ENCODE measurements at regions not wholly inside any gene's neighbourhood (a gene's known extent, or its start where the extent isn't known, plus 50 kb on each side); places are given as distances from the start of the nearest gene placed in this dataset.

DNA sequence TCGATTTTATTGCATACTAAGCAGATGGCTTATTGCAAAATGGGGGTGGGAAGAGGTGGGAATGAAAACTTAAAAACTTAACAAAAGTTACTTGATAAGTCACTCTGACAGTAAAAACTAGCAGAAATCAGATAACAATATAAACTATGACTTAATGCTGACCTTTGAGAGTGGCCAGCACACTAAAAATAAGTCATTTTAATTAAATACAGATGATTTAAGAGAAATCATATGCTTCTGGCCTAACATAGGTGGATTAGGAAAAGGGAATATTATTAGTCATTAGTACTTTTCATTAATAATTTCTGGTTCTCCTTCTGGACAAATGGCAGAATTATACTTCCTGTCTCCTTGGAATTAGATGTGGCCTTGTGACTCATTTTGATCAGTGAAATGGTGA, 756.7 kb downstream of the PCDH19 start:
- no peaks in the 10 kb centered on the region for H3K36me3 ChIP-seq (replicated peaks; ENCODE audit: low read depth, low read length)
- H4K20me1 ChIP-seq (ENCODE audit: insufficient read depth, low read length), result no peaks in the 10 kb centered on the region
- no peaks in the 10 kb centered on the region for H3K27me3 ChIP-seq (ENCODE audit: low read depth, low read length)
- H3K9ac ChIP-seq (ENCODE audit: low read length), result no peak overlapping the region
- no peak overlapping the region for H2AFZ ChIP-seq (ENCODE audit: low read depth, low read length)
- no peaks in the 10 kb centered on the region for H3K4me1 ChIP-seq (ENCODE audit: low read length)
- no peak overlapping the region for H3K4me2 ChIP-seq (ENCODE audit: low read length)
- no peaks in the 10 kb centered on the region for H3K79me2 ChIP-seq (ENCODE audit: low read length)
- TF ChIP-seq EZH2phosphoT487 (IDR thresholded peaks at IDR 0.05; ENCODE audit: low read depth) (no peak), CTCF (IDR thresholded peaks at IDR 0.05; ENCODE audit: low read depth, low read length) (no peak)
- no peaks in the 10 kb centered on the region for H3K9me3 ChIP-seq (ENCODE audit: insufficient read depth, low read length)
- no peak overlapping the region for H3K4me3 ChIP-seq (ENCODE audit: low read length)
- H3K27ac ChIP-seq (ENCODE audit: low read length), result no peak overlapping the region

GRCh38 chrX:99613041-99613440, 797.0 kb downstream of the PCDH19 start:
- H3K9ac ChIP-seq (ENCODE audit: low read length), result no peak overlapping the region
- H3K4me3 ChIP-seq (ENCODE audit: low read length), result no peak overlapping the region
- no peaks in the 10 kb centered on the region for H3K4me1 ChIP-seq (ENCODE audit: low read length)
- H3K27ac ChIP-seq (ENCODE audit: low read length), result no peak overlapping the region
- H2AFZ ChIP-seq (ENCODE audit: low read depth, low read length), result no peak overlapping the region
- no peaks in the 10 kb centered on the region for H4K20me1 ChIP-seq (ENCODE audit: insufficient read depth, low read length)
- H3K9me3 ChIP-seq (ENCODE audit: insufficient read depth, low read length), result no peaks in the 10 kb centered on the region
- no peaks in the 10 kb centered on the region for H3K79me2 ChIP-seq (ENCODE audit: low read length)
- no peaks in the 10 kb centered on the region for H3K36me3 ChIP-seq (replicated peaks; ENCODE audit: low read depth, low read length)
- no peaks in the 10 kb centered on the region for H3K27me3 ChIP-seq (ENCODE audit: low read depth, low read length)
- TF ChIP-seq CTCF (IDR thresholded peaks at IDR 0.05; ENCODE audit: low read depth, low read length) (no peak), EZH2phosphoT487 (IDR thresholded peaks at IDR 0.05; ENCODE audit: low read depth) (no peak)
- H3K4me2 ChIP-seq (ENCODE audit: low read length), result no peak overlapping the region

DNA sequence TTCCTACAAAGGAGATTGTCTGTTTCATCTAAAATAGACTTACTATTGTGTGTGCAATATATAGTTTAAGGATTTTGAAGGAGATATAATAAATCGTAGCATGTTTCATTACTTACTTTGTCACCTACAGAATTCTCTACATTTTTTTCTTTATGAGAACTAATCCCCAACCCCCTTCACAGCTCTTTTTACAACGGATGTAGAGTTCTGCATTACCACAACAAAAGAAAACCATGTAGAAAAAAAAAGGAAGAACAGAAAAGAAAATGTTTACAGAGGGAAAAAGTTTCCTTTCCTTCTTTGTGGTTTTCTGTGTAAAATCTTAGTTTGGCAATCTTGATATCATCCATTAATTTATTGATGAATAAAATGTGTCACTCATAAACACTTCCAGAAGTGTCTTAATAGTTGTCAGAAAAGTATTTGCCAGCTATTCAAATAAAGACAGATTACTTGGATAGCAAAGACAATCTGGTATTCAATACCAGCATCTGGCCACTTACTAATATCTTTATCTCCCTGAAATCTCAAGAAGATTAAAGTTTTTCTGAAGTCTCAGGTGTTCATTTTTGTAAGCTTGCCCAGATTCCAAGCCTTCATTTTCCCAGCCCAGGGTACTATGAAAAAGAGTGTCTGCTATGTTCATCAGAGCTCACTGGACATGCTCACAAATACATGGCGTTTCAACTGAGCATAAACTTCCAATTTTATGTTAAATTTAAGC, 806.8 kb downstream of the PCDH19 start:
- no peak overlapping the region for H3K27ac ChIP-seq (ENCODE audit: low read length)
- no peak overlapping the region for H3K4me2 ChIP-seq (ENCODE audit: low read length)
- no peaks in the 10 kb centered on the region for H4K20me1 ChIP-seq (ENCODE audit: insufficient read depth, low read length)
- TF ChIP-seq EZH2phosphoT487 (IDR thresholded peaks at IDR 0.05; ENCODE audit: low read depth) (no peak), CTCF (IDR thresholded peaks at IDR 0.05; ENCODE audit: low read depth, low read length) (no peak)
- H3K36me3 ChIP-seq (replicated peaks; ENCODE audit: low read depth, low read length), result no peaks in the 10 kb centered on the region
- no peak overlapping the region for H3K9ac ChIP-seq (ENCODE audit: low read length)
- H3K4me1 ChIP-seq (ENCODE audit: low read length), result no peaks in the 10 kb centered on the region
- H3K9me3 ChIP-seq (ENCODE audit: insufficient read depth, low read length), result no peaks in the 10 kb centered on the region
- no peaks in the 10 kb centered on the region for H3K27me3 ChIP-seq (ENCODE audit: low read depth, low read length)
- no peaks in the 10 kb centered on the region for H3K79me2 ChIP-seq (ENCODE audit: low read length)
- no peak overlapping the region for H2AFZ ChIP-seq (ENCODE audit: low read depth, low read length)
- no peak overlapping the region for H3K4me3 ChIP-seq (ENCODE audit: low read length)

DNA sequence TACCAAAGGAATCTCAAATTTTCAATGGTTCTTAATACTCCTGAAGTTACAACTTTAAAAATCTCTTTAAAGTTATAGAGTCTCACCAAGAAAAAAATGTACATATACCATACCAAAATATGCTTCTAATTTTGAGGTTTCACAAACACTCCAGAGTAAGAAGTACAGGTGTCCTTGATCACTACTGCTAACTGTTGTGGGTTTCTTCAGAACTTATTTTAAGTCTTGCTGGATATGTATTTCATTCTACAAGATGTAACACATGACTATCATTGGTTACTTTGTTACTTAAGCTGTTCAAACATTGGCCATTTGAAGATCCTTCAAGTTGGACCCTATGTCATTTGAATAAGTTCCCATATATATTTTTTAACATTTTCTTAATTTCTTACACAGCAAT, 808.0 kb downstream of the PCDH19 start:
- Histone ChIP-seq H3K27ac (ENCODE audit: low read length) (no peak overlapping the region), H3K4me2 (ENCODE audit: low read length) (no peak overlapping the region), H3K4me3 (ENCODE audit: low read length) (no peak overlapping the region), H4K20me1 (ENCODE audit: insufficient read depth, low read length) (no peaks in the 10 kb centered on the region), H3K36me3 (replicated peaks; ENCODE audit: low read depth, low read length) (no peaks in the 10 kb centered on the region), H3K9ac (ENCODE audit: low read length) (no peak overlapping the region), H3K4me1 (ENCODE audit: low read length) (no peaks in the 10 kb centered on the region), H3K79me2 (ENCODE audit: low read length) (no peaks in the 10 kb centered on the region), H3K27me3 (ENCODE audit: low read depth, low read length) (no peaks in the 10 kb centered on the region), H2AFZ (ENCODE audit: low read depth, low read length) (no peak overlapping the region), H3K9me3 (ENCODE audit: insufficient read depth, low read length) (no peaks in the 10 kb centered on the region)
- no peak for TF ChIP-seq CTCF (IDR thresholded peaks at IDR 0.05; ENCODE audit: low read depth, low read length)
- no peak for TF ChIP-seq EZH2phosphoT487 (IDR thresholded peaks at IDR 0.05; ENCODE audit: low read depth)

All from OCI-LY3 (cell line).